ENCODE measurements at regions not wholly inside any gene's neighbourhood (a gene's known extent, or its start where the extent isn't known, plus 50 kb on each side); places are given as distances from the start of the nearest gene placed in this dataset.
"Not testable (repeated sequence)": the region's sequence is repeated elsewhere in the genome, so short reads cannot be mapped to it uniquely, and the experiment has no call there.

DNA sequence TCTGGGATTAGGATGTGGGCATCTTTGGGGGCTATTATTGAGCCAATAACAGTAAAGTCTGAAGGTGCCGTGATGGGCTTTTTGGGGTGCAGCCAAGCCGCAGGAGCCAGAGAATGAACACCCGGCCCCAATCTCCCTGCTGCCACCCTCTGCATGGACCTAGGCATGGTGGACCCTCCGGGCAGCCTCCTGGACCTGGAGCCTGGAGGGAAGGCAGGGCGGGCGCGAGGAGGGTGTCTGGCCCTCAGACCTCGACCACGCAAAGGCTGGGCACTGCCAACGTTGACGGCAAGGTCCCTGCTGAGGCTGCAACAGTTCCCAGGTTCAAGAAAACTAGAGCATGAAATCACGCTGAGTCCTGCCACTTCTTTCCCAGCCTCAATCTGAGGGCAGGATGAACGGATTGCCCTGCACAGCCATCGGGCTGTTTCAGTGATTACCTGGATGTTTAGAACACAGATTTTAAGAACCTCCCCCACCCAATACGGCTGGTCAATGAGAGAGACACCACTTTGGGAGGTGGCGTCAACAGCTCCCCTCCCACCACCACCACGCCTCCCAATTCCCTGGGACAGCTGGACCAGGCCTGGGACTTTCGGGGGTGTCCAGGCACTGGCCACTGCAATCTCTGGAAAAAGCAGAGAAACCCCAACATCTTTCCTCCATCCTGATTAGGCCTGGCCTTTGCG is 147.4 kb downstream of the NPIPB11 start:
- not testable (repeated sequence) for DNase-seq (ENCODE audit: low read depth)

DNA sequence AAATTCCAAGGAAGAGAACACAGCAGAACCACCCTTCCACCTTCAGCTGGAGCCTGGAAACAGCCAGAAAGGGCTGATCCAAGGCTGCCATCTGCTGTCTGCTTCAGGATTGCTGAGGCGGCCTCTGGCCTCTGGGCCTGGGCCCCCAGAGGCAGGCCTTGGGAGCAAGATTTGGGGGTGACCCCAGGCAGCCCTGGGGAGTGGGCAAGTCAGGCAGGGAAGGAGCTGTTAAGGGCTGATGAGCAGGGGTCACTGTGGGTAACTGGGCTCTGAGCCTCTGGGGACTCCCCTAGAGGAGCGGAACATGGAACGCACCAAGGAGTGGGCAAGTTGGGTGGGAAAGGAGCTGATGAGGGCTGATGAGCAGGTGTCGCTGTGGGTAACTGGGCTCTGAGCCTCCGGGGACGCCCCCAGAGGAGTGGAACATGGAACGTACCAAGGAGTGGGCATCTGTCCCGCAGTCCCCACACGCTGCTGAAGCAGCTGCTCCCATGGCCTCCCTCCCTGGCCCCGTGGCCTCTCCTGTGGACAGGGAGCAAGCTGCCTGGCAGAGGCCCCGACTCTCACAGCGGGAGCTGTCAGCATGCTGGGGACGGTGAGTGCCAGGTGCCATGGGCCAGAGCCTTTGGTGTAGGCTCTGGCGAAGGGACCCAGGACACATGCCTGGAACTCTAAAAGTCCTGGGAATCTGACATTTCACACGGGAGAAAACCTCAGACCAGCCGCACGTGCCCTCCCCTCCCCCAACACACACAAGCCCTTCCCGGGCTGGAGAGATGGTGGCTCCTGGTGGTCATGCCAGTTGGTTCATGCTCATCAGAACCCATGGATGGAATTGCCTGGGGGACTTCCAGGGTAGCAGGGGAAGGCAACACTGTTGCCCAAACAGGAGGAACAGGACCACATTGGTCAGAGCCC is 148.8 kb downstream of the NPIPB11 start:
- DNase-seq (ENCODE audit: low read depth): not testable (repeated sequence)

DNA sequence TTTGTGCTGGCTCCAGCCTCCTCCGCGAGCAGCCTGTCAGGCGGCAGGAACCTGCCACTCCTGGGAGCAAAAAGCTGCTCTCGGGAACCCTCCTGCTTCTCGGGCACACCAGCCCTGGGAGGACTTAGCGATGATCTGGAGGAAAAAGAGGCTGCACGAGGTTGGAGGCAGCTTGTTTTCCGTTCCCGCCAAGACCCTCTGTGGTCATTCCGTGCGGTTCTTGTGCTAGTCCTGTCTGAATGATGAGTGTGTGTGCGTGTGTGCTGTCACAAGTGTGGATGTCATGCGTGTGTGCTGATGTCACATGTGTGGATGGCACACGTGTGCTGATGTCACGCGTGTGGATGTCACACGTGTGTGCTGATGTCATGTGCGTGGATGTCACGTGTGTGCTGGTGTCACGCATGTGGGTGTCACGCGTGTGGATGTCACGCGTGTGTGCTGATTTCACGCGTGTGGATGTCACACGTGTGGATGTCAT is 150.0 kb downstream of the NPIPB11 start:
- no peak for DNase-seq (ENCODE audit: low read depth)

DNA sequence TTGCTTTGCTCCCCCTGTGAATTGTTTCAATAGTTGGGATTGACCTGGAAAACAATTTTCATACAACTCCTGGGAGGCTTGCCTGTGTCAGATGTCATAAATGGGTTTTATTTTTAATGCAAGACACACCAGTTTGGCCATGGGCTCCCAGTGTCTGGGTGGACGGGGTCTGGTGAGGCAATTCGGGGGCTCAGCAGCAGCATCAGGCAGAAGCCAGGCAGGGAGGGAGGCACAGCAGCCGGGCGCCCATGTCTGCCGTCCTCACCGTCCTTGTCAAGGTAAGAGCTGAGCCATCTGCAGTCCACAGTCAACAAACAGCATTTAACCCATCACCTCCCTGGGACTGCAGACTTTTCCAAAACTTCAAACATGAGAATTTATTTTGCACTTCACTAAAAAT is 150.6 kb downstream of the NPIPB11 start:
- not testable (repeated sequence) for DNase-seq (ENCODE audit: low read depth)

DNA sequence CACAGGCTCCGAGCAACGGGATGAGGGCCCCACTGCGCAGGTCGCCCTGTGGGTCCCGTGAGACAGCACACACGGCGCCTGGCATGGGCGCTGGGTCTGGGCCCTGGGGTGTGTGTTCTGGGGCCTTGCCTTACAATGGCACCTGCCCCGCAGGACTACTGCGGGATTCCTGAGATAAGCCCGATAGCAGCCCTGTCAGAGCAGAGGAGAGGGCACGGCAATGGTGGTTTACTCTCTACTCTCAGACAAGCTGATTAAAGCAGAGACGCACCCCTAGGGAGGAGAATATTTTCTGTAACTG is 151.1 kb downstream of the NPIPB11 start:
- not testable (repeated sequence) for DNase-seq (ENCODE audit: low read depth)

DNA sequence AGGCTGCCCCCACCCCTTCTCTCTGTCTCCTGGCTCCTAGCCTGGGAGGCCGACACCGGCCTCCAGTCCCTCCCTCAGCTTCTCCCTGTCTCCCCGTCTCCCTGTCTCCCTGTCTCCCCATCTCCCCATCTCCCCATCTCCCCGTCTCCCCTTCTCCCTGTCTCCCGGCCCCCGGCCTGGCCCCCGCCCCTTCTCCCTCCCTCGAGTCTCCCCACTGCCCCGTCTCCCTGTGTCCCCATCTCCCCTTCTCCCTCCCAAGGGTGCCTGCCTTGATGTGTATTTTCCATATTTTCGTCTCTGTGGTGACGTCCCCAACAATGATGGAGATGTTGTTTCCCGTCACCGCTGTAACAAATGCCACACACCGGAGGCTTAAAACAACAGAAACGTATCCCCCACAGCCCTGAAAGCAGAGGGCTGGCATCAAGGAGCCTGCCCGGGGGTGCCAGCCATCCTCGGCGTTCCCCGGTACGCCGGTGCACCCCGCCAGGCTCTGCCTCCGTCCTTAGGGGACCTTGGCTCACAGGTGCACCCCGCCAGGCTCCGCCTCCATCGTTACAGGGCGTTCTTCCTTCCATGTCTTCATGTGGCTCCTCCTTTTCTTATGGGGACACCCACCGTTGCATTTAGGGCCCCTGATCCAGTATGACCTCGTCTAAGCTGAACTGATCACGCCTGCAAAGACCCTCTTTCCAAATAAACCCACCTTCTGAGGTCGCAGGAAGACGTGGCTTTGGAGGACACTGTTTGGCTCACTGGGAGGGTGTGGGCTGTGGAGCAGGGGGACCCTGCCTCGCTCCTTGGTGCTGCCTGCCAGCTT is 151.6 kb downstream of the NPIPB11 start:
- DNase-seq (ENCODE audit: low read depth): no peak

DNA sequence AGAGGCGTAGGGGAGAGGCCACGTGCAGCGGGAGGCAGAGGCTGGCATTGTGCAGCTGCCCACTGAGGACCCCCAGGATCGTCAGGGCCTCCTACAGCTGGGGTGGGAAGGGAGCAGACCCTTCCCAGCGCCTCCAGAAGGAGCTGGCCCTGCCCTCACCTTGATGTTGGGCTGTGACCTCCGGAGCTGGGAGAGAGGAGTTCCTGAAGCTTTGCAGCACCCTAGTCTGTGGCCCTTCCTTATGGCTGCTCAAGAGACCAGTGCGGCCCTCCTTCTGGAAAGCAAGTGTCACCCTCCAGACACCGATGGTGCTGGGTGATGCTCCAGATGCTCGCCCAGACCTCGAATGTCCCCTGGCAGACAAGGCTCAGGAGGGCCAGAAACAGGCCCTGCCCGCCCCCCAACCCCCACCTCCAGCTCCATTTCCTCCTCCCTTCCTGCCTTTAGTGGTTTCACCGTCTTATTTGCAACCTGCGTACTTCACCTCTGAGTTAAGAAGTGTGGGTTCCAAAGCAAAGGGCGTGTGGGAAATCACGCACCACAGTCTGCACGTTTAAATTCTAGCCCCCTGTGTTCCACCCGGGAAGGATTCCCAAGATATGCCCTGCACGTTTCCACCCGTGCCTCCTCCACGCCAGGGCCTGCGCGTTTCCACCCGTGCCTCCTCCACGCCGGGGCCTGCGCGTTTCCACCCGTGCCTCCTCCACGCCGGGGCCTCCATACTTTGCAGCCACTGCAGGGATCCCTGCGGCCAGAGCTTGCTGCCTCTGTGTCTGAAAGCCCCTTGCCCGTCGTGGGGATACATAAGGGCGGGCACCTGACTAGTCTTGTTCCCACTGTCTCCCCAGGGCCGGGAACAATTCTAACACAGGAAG is 152.6 kb downstream of the NPIPB11 start:
- not testable (repeated sequence) for DNase-seq (ENCODE audit: low read depth)

DNA sequence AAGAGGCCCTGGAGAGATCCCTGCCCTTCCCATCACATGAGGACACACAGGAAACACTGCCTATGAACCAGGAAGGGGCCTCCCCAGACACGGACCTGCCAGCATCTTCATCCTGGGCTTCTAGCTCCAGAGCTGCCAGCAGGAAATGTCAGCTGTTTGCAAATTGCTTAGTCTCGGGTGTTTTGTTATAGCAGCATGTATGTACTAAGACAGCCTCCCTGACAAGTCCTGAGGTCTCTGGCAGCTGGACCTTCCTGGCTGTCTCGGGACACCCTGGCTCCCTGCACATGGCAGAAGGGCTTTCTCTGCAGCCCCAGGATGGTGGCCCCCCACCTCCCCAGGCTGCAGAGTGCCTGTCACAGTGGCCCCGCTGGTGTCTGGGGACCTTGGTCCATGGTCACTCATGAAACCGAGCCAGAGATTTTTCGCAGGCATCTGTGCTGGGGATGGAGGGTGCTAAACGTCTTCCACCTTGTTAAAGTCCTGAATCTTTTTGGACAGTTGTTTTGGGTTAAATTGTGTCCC is 153.4 kb downstream of the NPIPB11 start:
- not testable (repeated sequence) for DNase-seq (ENCODE audit: low read depth)

DNA sequence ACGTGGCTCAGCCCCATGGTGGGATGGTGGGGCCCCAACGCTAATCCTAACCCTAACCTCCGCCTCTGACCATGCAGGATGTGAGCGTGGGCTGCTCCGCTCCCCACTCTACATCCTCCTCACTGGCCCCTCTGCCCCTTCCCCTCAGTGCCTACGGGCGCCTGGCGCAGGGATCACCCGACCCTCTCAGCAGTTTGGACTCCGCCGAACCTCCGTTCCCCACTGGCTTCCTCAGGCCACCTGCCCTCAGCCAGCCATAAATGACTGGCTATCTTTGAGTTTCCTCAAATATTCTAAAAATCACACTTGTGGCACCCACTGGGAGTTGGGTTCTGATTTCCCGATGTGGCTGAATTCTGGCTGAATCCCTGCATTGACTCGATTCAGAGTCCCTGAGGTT is 154.2 kb downstream of the NPIPB11 start:
- not testable (repeated sequence) for DNase-seq (ENCODE audit: low read depth)

DNA sequence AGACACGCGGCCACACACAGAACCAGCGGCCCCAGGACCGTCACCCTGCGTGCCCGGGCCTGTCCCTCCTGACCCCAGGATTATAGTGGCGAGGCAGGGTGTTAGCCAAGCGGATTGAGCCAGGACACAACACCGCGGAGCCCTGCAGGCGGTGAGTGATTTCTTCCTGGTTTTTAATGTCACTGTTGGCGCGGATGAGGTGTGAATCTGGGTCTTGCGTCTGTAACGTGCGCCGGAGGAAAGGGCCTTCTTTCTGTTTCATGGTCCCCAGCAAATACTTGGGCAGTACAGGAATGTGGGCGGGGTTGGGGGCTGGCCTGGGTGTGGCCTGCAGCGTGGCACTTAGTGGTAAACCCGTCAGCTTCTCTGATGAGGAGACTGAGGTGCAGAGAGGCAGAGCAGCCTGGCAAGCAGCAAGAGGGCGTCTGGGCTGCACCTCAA is 154.9 kb downstream of the NPIPB11 start:
- DNase-seq (ENCODE audit: low read depth): not testable (repeated sequence)

DNA sequence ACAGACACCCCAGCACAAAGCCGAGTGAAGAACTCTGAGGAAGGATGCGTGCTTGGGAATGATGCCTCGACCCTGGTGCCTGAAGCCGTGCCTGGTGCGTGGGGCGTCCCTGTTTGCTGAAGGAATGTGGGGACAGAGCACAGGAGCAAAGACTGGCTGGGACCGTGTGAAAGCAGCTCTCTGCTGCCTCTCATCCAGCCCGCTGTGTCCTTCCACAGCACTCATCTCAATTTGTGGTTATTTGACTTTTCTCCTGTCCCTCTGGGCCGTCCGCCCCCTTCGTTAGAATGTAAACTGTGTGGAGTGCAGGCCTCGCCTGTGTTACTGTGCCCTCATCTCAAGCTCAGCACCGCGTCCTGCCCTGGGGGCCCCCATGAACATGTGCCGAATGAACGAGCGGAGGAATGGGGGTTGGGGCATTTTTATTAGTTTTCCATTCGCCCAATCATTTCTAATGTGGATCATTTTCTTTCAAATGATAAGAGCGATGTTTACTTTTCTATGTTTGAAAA is 155.5 kb downstream of the NPIPB11 start:
- DNase-seq (ENCODE audit: low read depth): not testable (repeated sequence)

DNA sequence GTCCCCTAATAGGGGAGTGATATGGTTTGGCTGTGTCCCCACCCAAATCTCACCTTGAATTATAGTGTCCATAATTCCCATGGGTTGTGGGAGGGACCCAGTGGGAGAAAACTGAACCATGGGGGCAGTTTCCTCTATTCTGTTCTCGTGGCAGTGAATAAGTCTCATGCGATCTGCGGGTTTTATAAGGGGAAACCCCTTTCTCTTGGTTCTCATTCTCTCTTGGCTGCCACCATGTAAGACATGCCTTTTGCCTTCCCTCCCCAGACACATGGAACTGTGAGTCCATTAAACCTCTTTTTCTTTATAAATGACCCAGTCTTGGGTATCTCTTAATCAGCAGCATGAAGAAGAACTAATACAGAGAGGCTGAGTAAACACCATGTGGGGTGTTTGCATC is 156.0 kb downstream of the NPIPB11 start:
- not testable (repeated sequence) for DNase-seq (ENCODE audit: low read depth)

DNA sequence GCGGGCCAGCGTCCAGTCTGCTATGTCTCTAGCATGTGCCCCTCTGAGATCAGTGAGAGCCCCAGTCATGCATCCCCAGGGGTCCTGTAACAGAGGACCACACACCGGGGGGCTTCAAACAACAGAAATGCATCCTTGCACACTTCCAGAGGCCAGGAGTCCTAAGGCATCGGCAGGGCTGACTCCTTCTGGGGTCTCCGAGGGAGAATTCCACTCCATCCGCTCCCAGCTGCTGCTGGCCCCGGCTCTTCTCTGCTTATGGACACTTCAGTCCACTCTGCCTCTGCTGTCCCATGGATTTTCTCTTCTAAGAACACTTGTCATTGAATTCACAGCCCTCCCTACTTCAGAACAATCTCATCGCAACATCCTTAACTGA is 157.6 kb downstream of the NPIPB11 start:
- not testable (repeated sequence) for DNase-seq (ENCODE audit: low read depth)

DNA sequence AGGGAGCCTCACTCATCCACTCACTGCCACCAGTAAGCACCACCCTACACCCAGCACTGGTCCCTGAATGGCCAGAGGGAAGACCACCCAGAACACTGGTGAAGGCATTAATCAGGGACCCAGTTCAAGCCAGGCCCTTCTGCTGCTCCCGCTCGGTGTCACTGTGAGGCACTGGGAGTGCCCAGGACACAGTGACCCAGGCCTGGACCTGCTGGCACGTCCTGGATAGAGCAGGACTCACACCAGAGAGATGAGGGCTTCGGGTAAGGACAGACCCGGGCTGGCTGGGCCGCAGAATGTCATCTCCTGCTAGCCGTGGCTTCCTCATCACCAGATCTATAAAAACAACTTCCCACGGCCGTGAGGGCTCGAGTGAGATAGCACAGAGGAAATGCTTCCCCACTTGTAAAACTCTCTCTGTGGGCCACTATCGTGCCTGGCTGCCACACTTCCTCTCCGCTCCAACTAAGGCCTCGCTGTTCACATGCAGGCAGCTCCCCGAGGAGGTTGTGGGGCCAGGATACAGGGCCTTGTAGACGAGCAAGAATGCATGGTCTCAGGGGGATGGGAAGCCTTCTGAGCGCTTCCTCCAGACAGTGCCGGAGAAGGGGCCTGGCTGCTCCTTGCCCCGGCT is 158.1 kb downstream of the NPIPB11 start:
- DNase-seq (ENCODE audit: low read depth): not testable (repeated sequence)

DNA sequence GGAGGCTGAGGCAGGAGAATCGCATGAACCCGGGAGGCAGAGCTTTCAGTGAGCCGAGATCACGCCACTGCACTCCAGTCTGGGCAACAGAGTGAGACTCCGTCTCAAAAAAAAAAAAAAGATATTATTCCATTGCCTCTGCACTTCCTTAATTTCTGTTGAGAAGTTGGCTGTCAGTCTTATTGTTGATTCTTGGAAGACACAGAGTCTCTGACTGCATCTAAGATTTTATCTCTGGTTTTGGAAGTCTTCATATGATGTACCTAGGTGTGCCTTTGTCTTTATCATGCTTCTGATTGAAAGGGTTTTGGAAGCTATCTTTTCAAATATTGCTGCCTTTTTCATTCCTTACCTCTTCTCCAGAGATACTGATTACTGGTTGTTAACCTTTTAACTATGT is 160.4 kb downstream of the NPIPB11 start:
- DNase-seq (ENCODE audit: low read depth): not testable (repeated sequence)

DNA sequence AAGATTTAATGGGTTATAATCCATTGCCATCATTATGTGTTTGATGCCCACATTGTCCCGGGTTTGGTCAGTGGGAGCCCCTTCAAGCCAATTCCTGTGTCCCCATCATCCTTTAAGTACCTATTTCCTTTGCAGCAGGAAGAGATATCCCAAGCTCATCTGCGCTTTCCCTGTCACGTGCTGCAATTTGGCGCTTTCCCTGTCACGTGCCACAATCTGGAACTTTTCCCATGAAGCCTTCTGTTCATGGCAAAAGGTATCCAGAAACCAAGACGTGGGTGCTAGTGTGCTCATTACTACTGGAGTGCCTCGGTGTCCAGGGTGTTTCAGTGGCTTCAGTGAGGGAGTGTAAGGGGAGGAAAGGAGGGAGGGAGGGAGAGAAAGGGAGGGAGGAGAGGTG is 168.5 kb downstream of the NPIPB11 start:
- no peak for DNase-seq (ENCODE audit: low read depth)

DNA sequence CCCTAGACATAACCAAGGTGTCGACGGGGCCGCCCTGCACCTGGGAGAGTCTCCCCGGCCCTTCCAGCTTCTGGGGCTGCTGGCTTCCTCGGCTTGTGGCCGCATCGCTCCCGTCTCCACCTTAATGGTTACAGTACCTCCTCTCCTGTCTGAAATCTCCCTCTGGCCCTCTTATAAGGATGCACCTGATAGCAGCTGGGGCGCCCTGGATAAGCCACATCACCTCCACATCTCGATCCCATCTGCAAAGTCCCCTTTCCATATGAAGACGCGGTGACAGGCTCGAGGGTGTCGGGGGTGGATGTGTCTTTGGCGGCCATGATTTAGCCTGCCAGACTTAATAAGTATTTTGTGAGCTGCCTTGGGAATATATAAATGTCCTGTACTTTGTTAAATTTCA is 169.0 kb downstream of the NPIPB11 start:
- DNase-seq (ENCODE audit: low read depth): not testable (repeated sequence)

DNA sequence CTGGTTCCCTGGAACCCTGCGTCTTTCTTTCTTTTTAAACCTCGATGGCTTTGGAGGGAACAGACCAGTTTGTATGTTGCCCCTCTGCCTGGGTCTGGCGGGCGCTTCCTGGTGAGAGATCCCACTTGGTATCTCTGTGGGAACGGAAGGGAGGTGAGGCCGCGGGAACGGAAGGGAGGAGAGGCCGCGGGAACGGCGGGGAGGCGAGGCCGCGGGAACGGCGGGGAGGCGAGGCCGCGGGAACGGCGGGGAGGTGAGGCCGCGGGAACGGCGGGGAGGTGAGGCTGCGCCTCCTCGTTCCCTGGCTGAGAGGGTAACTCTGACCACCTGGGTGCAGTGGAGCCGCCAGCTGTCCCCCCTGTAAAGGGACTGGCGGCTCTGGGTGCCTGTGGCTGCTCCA is 169.5 kb downstream of the NPIPB11 start:
- not testable (repeated sequence) for DNase-seq (ENCODE audit: low read depth)

DNA sequence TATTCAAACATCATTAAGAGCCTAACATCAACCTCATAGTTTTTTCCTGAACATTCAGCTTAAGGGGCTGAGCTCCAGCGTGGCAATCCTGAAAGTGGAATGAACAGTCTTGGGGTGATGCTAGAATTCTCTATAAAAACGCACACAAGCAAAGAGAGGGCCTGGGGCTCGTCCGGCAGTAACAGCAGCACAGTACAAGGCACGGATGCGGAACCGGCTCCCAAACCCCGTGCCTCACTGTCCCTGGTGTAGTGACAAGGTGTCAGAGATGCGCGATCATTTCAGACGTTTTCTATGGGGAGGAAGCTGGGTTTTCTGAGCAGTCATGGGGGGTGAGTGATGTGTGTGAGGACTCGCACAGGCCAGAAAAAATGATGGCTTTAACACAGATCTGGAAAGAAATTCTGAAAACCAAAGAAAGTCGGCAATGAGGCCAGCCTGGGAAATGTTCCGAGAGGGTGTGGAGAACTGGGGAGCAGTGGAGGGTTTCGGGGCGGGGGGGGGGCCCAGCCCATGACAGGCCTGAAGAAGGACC is 170.6 kb downstream of the NPIPB11 start:
- not testable (repeated sequence) for DNase-seq (ENCODE audit: low read depth)
